ENCODE measurements at regions not wholly inside any gene's neighbourhood (a gene's known extent, or its start where the extent isn't known, plus 50 kb on each side); places are given as distances from the start of the nearest gene placed in this dataset.
"Not testable (repeated sequence)": the region's sequence is repeated elsewhere in the genome, so short reads cannot be mapped to it uniquely, and the experiment has no call there.

- DNase-seq: no peak
Observed at GRCh38 chr5:131001507-131001906, 163.5 kb downstream of the HINT1 start.

GRCh38 chr5:131000289-131000688 lies 164.8 kb downstream of the HINT1 start:
- DNase-seq: no peak

GRCh38 chr5:130996720-130997119 lies 168.3 kb downstream of the HINT1 start:
- not testable (repeated sequence) for DNase-seq

GRCh38 chr5:130995851-130996250 lies 169.2 kb downstream of the HINT1 start:
- DNase-seq: no peak

GRCh38 chr5:130995254-130995515 lies 169.9 kb downstream of the HINT1 start:
- no peak for DNase-seq

GRCh38 chr5:130994496-130995253 lies 170.4 kb downstream of the HINT1 start:
- no peak for DNase-seq

- DNase-seq: no peak
Observed at GRCh38 chr5:130992621-130993020, 172.4 kb downstream of the HINT1 start.

- DNase-seq: no peak
Observed at GRCh38 chr5:130992095-130992494, 173.0 kb downstream of the HINT1 start.

GRCh38 chr5:130985776-130986175 lies 179.3 kb downstream of the HINT1 start:
- DNase-seq: no peak

GRCh38 chr5:130981663-130982062 lies 183.4 kb downstream of the HINT1 start:
- no peak for DNase-seq

- DNase-seq: no peak
Observed at GRCh38 chr5:130978475-130978874, 186.6 kb downstream of the HINT1 start.

- no peak for DNase-seq
Observed at GRCh38 chr5:130976493-130976892, 188.6 kb downstream of the HINT1 start.

GRCh38 chr5:130975847-130976246 lies 189.2 kb downstream of the HINT1 start:
- no peak for DNase-seq

GRCh38 chr5:130975299-130975698 lies 189.8 kb downstream of the HINT1 start:
- DNase-seq: no peak

GRCh38 chr5:130974021-130974683 lies 190.9 kb downstream of the HINT1 start:
- DNase-seq: no peak

GRCh38 chr5:130966990-130967525 lies 198.0 kb downstream of the HINT1 start:
- DNase-seq: no peak

GRCh38 chr5:130965920-130966319 lies 199.1 kb downstream of the HINT1 start:
- DNase-seq: no peak

GRCh38 chr5:130965360-130965759 lies 199.7 kb downstream of the HINT1 start:
- no peak for DNase-seq

GRCh38 chr5:130964231-130965202 lies 200.5 kb downstream of the HINT1 start:
- DNase-seq: no peak

- no peak for DNase-seq
Observed at GRCh38 chr5:130963798-130964197, 201.3 kb downstream of the HINT1 start.

GRCh38 chr5:130957151-130957550 lies 207.9 kb downstream of the HINT1 start:
- DNase-seq: no peak

- DNase-seq: no peak
Observed at GRCh38 chr5:130955041-130955440, 210.0 kb downstream of the HINT1 start.

- DNase-seq: no peak
Observed at GRCh38 chr5:130954336-130954735, 210.7 kb downstream of the HINT1 start.
